ENCODE measurements at regions not wholly inside any gene's neighbourhood (a gene's known extent, or its start where the extent isn't known, plus 50 kb on each side); places are given as distances from the start of the nearest gene placed in this dataset.
A peak's percentile ranks its signal among the peaks of the same experiment; 100 is the strongest.

GRCh38 chr12:111181143-111181726, 187.7 kb downstream of the PHETA1 start:
- no peaks in the 10 kb centered on the region for H3K4me1 ChIP-seq
- peaks cover 0 to 56% of the 10 kb centered on the region in 2 donors for H3K27me3 ChIP-seq
- intact Hi-C loops (cut with DNase I; ENCODE audit: low total_unique reads) = no loop called here
- peak in 1 of 2 donors; percentile 17 for DNase-seq (ENCODE audit: low spot score in 2 of 2)
- H3K27ac ChIP-seq = no peak overlapping the region
- TF ChIP-seq POLR2AphosphoS5 (IDR thresholded peaks at IDR 0.05) = no peak
- TF ChIP-seq POLR2A (IDR thresholded peaks at IDR 0.05) = no peak
- TF ChIP-seq CTCF (IDR thresholded peaks at IDR 0.05) = no peak
- no peaks in the 10 kb centered on the region for H3K9me3 ChIP-seq
- H3K4me3 ChIP-seq = no peak overlapping the region
- no peaks in the 10 kb centered on the region for H3K36me3 ChIP-seq

DNA sequence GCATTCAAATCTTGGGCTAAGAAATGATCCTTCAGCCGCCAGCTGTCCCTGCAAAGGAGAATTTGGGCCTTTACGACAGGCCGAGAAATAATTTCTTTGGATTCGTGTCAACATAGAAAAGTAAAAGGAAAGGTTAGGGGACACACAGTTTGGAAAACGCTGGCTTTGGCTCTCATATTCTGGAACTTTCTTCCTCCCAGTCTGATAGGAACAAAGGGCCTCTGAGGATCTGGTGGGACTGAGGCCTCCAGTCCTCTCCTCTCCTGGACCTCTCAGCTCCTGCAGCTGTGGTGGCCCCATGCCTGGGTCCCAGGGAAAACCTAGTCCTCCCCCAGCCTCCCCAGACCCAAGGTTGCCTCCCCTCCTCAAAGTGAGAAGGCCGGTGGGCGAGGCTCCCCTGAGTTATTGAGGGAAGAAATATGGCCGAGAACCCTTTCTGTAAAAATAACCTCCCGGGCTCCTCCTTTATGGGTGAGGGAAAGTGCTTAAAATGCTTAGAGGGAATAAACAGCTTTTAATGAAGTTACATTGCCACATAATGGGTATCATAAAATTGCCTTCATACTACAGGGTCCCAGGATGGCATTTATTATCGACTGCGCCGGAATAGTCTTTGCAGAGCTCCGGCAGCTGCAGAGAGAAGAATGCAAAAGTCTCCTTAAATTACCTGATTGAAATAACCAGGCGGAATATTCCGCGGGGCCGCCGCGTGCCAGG, 188.3 kb downstream of the PHETA1 start:
- Histone ChIP-seq H3K9me3 (no peaks in the 10 kb centered on the region), H3K4me3 (no peak overlapping the region), H3K27me3 (peaks cover 0 to 56% of the 10 kb centered on the region in 2 donors), H3K36me3 (no peaks in the 10 kb centered on the region), H3K27ac (no peak overlapping the region), H3K4me1 (no peaks in the 10 kb centered on the region)
- TF ChIP-seq CTCF (IDR thresholded peaks at IDR 0.05) = no peak
- TF ChIP-seq POLR2AphosphoS5 (IDR thresholded peaks at IDR 0.05) = no peak
- TF ChIP-seq POLR2A (IDR thresholded peaks at IDR 0.05) = no peak
- intact Hi-C loops (cut with DNase I; ENCODE audit: low total_unique reads) = no loop called here
- no peak for DNase-seq (ENCODE audit: low spot score in 2 of 2)

GRCh38 chr12:111178181-111179081, 190.5 kb downstream of the PHETA1 start:
- H3K4me1 ChIP-seq = no peaks in the 10 kb centered on the region
- intact Hi-C loops (cut with DNase I; ENCODE audit: low total_unique reads) = no loop called here
- H3K36me3 ChIP-seq = no peaks in the 10 kb centered on the region
- no peaks in the 10 kb centered on the region for H3K9me3 ChIP-seq
- TF ChIP-seq POLR2AphosphoS5 (IDR thresholded peaks at IDR 0.05) = no peak
- TF ChIP-seq POLR2A (IDR thresholded peaks at IDR 0.05) = no peak
- no peak for TF ChIP-seq CTCF (IDR thresholded peaks at IDR 0.05)
- H3K27ac ChIP-seq = no peak overlapping the region
- H3K27me3 ChIP-seq = peaks cover 0 to 64% of the 10 kb centered on the region in 2 donors
- no peak for DNase-seq (ENCODE audit: low spot score in 2 of 2)
- no peak overlapping the region for H3K4me3 ChIP-seq

DNA sequence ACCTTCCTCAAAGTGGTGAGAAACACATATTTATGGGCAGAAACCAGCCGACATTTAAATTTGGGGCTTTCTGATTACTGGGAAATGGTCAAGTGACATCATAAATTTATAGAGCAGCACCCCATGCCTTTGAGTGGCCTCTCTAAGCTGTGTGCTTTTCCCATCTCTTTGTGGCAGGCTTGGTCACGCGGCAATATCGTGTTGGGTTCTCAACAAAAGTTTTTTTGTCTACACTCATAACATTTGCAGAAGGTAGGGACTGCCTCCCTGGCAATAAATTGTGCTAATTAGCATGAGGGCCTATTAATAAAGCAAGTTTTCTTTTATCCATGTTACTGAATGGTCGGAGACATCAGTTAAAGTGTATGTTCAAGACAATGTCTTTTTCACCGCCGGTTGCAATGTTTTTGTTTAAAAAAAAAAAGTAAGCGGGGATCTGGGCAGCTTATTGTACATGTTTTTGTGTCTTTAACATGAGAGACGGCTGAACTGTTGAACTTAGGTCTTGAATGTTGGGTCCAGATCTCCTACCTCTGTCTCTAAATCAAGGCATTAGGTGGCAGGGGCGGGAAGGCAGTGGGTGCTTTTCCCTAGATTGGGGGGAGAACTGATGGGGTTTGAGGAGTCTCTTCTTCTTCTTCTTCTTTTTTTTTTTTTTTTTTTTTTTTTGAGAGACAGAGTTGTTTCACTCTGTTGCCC, 193.3 kb downstream of the PHETA1 start:
- intact Hi-C loops (cut with DNase I; ENCODE audit: low total_unique reads) = no loop called here
- TF ChIP-seq CTCF (IDR thresholded peaks at IDR 0.05) (no peak), POLR2A (IDR thresholded peaks at IDR 0.05) (no peak), POLR2AphosphoS5 (IDR thresholded peaks at IDR 0.05) (no peak)
- no peaks in the 10 kb centered on the region for H3K9me3 ChIP-seq
- no peak for DNase-seq (ENCODE audit: low spot score in 2 of 2)
- no peaks in the 10 kb centered on the region for H3K36me3 ChIP-seq
- H3K27me3 ChIP-seq = peaks cover 0 to 62% of the 10 kb centered on the region in 2 donors
- no peak overlapping the region for H3K27ac ChIP-seq
- no peak overlapping the region for H3K4me3 ChIP-seq
- no peaks in the 10 kb centered on the region for H3K4me1 ChIP-seq

Data from breast epithelium (tissue), 4 donors.